NOMO-1 treated with dmso at 0.1 percent for 144 hours (cell line): ENCODE measurements at regions not wholly inside any gene's neighbourhood (a gene's known extent, or its start where the extent isn't known, plus 50 kb on each side); places are given as distances from the start of the nearest gene placed in this dataset.
A peak's percentile ranks its signal among the peaks of the same experiment; 100 is the strongest.
"Not testable (repeated sequence)": the region's sequence is repeated elsewhere in the genome, so short reads cannot be mapped to it uniquely, and the experiment has no call there.

Source experiments
- DNase-seq: peaks from one replicate; lab custom pipeline; 2025; ENCODE audit not compliant: unreplicated experiment; lab: John Stamatoyannopoulos, UW

DNA sequence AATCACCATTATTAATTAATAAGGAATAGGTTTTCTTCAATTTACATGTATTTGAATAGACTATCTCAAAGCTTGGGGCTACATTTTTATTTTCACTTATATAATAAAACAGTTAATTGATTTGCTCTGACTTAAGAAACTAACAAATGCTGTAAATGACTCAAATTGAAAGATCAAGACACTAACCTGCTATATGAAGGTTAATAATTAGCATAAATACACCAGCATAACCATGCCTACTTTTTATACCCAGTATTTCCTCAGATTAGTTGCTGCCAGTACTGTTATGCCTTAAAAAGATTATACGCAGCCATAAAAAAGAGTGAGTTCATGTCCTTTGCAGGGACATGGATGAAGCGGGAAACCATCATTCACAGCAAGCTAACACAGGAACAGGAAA is 1545.1 kb downstream of the AMY1C start:
- DNase-seq: no peak

DNA sequence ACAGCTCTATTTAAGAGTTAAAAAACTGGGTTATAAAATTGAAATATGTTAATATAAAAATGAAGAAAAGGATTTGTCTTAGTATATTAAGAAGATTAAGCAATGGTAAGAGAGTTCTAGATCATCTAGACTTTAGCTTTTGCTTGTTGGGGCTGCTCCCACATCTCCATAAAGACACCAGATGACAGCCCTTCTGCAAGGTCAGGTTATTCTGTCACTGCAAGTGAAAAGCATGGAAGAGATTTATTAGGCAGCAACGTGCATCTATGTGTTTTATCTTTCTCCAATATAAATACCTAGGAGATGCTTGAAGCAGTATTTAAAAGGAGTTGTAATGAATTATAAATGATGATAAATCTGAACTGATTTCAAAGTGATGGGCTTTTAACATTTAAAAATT is 1560.4 kb downstream of the AMY1C start:
- no peak for DNase-seq

GRCh38 chr1:105317976-105318375 is 1568.3 kb downstream of the AMY1C start:
- DNase-seq: no peak

DNA sequence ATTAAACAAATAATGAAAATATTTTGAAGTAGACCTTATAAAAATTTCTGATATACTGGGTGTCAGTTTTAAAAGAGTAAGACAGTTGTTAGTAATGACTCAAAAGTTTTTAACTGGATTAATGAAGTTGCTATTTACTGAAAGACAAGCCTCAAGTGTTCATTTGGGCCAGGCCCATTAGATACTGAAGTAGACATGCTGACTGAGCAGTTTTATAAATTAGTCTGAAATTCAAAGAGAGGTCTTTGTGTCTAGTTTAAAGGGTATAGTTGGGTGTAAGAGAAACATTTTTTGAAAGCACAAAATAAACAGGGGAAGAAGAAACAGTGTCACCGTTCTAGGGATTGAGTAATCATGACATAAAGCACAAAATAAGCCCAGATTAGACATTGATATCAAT is 1577.2 kb downstream of the AMY1C start:
- DNase-seq: no peak

- DNase-seq: no peak
These were observed 1587.7 kb downstream of the AMY1C start for GRCh38 chr1:105337420-105337819.

GRCh38 chr1:105343317-105343716 is 1593.6 kb downstream of the AMY1C start:
- DNase-seq: no peak

DNA sequence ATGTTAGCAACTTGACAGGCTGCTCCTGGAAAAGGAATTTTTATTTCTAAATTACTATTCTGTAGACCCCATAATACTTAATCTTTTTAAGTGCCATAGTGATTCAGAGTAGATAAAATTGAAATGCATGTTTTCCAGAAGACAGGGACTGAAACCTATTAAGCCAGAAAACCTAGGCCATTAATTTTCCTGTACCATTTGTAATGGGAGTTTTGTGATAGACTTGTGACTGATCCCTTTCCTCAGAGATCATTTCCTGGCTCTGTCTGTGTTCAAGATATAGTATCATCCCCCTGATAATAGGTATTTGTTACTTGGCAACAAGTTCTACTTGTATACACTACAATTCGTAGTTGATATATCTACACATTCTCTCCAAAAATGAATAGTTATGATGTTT is 1609.8 kb downstream of the AMY1C start:
- DNase-seq: no peak

DNA sequence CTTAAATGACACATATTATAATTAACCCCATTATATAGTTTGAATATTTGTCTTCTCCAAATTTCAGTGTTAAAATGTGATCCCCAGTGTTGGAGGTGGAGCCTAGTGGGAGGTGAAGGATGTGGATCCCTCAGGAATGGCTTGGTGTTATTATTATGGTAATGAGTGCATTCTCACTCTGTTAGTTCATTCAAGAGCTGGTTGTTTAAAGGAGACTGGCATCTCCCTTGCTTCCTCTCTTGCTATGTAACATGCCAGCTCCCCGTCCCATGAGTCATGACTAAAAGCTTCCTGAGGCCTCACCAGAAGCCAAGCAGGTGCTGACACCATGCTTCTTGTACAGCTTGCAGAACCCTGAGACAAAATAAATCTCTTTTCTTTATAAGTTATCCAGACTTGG is 1612.7 kb downstream of the AMY1C start:
- DNase-seq: no peak

DNA sequence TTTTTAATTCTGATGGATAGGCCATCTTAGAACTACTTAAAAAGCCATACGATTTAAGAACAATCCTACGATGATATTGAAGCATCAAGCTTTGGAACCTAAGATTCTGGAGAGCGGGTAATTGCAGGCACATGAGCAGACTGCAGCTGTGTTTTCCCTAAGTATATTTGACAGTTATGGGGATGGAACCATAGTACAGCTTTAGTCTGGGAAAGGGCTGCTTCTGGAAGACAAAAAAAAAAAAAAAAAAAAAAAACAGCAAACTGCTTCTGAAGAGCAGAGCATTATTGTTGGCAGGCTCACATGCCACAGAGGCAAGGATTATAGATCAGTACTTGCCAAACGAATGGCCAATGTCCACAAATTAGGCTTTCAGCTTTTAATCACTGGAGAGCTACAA is 1618.7 kb downstream of the AMY1C start:
- no peak for DNase-seq

DNA sequence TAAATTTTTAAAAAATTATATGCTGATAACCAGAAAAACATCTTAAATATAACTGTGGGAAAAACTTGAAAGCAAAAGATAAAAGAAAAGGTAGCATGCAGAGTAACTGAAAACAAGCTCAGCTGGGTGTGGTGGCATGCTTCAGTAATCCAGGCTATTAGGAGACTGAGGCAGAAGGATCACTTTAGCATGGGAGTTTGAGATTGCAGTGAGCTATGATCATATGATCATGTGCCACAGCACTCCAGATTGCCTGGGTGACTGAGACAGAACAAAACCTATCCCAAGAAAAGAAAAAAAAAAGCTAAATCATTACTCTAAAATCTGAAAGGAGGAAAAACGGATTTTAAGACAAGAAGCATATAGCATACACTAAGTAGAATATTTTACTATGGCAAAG is 1624.0 kb downstream of the AMY1C start:
- DNase-seq: no peak

- no peak for DNase-seq
These were observed 1636.8 kb downstream of the AMY1C start for GRCh38 chr1:105386489-105386888.

GRCh38 chr1:105396001-105396400 is 1646.3 kb downstream of the AMY1C start:
- DNase-seq: no peak

GRCh38 chr1:105398909-105399308 is 1649.2 kb downstream of the AMY1C start:
- no peak for DNase-seq

DNA sequence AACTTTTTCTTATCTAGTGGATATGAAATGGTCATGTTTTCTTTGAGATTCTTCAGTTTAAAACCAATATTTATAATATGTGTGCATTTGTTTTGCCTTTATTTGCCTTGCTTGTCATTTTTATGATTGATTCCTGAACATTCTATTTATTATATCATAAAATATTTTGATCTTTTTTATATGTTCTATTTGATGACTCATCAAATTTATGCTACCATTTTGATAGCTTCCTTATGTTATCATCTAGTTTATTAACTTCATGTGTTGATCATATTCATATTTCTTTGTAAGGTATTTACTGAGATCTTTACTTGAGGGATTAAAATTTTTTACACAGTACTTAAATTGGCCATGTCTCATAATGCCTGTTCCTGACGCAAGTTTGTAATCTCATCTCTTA is 1650.0 kb downstream of the AMY1C start:
- DNase-seq: no peak

- DNase-seq: no peak
These were observed 1640.2 kb upstream of the PRMT6 start for GRCh38 chr1:105416261-105416660.

- no peak for DNase-seq
These were observed 1637.4 kb upstream of the PRMT6 start for GRCh38 chr1:105419030-105419429.

GRCh38 chr1:105427543-105427942 is 1628.9 kb upstream of the PRMT6 start:
- DNase-seq: peak; percentile 10

- DNase-seq: no peak
These were observed 1619.8 kb upstream of the PRMT6 start for GRCh38 chr1:105436589-105437259.

DNA sequence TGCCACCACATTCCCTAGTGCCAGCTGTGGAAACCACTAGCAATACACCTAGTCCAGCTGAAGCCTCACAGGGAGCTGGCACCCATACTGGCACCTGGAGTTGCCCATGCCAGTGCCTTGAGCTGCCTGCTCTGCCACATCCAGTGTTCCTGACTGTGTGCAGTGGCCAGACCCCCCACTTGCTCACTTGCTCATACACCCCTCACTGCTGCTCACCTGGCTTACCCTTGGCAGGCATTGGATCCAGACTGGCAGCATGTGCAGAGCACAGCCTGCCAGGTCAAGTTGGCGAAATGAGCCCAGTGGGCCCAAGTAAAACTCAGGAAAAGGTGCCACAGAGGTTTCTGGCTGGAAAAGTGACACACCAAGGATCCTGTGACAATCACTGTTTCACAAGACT is 1618.6 kb upstream of the PRMT6 start:
- no peak for DNase-seq

GRCh38 chr1:105442901-105443300 is 1613.6 kb upstream of the PRMT6 start:
- DNase-seq: no peak

DNA sequence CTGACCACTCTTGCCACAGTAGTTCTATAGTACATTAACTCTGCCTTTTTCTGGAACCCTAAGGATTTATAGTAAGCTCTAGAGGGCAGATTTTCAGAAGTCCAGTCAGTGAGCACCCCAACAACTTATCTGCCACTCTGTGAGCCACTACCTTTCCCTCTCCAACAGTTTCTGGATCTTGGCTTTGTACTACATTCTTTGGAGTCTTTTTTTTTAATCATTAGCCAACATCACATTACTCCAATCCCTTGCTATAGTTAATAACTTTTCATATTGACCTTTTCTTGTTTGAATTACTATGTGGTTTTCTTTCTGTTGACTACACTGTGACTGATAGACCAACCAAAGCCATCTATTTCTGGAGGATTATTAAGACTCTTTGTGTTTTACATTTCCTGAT is 1596.7 kb upstream of the PRMT6 start:
- DNase-seq: no peak

DNA sequence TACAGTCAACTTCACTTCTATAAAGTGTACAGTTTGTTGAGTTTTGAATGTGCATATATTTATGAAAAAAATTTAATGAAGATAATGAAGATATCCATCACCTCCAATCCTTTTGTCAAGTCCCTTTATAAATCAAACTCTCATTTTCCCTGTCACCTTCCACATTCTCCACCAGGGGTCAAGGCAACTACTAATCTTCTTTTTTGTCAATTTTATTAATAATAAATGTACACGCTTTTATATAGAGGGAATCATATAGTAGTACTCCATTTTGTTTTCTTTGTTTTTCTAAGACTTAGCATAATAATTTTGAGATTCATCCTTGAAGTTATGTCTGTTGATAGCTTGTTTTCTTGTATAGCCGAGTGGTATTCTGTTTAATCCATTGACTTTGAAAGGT is 1594.2 kb upstream of the PRMT6 start:
- DNase-seq: no peak

GRCh38 chr1:105467549-105467948 is 1588.9 kb upstream of the PRMT6 start:
- no peak for DNase-seq

DNA sequence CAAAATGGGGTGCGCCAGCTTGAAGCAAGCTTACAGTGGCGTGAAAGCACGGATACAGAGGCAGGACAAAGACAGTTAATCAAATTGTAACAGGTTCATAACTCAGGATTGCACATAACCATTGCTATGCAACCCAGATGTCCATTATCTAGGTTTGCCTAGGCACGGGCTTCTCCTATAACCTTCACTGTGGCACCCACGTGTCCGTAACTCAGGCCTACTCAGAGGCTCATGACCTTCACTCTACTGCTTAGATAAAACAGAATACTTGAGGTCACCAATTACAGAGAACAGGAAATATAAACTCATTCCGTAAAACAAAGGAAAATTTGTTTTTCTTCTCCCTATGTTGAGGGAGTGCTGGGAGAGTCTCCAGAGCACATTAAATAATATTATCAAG is 1585.9 kb upstream of the PRMT6 start:
- not testable (repeated sequence) for DNase-seq
